GM19455 (cell line): ENCODE measurements at regions not wholly inside any gene's neighbourhood (a gene's known extent, or its start where the extent isn't known, plus 50 kb on each side); places are given as distances from the start of the nearest gene placed in this dataset.

Experiments
- ATAC-seq: cut with Tn5 transposase; IDR thresholded peaks from one replicate; pipeline ENCODE4 v1.9.1; 2021; ENCODE audit not compliant: unreplicated experiment

DNA sequence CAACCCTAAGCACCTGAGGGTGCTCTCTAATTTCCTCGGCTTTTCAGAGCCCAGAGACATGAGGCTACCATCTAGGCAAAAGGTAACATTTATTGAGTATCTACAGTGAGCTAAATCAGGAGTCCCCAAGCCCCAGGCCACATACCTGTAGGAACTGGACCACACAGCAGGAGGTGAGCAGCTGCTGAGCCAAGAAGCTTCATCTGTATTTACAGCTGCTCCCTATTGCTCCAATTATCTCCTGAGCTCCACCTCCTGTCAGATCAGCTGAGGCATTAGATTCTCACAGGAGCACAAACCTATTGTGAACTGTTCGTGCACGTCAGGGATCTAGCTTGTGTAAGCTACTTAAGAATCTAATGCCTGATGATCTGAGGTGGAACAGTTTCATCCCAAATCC is 70.2 kb downstream of the RND3 start:
- no peak for ATAC-seq

DNA sequence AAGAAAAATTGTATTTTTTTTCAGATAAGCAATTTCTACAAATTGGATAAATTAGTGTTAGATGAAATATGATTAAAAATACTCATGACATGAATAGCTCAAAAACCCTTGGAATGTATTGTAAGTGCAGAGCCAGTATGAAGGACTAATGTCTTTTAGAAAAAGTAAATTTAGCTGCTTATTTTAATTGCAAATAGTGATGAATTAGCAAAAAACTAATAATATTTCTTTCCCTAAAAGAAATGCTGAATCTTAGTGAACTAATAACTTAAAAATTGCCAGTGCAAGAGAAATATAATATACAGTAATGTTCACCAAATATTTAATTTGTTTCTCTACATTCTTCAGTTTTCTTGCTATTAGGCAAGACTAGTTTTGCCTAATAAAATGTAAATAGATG is 72.4 kb downstream of the RND3 start:
- ATAC-seq, result no peak

DNA sequence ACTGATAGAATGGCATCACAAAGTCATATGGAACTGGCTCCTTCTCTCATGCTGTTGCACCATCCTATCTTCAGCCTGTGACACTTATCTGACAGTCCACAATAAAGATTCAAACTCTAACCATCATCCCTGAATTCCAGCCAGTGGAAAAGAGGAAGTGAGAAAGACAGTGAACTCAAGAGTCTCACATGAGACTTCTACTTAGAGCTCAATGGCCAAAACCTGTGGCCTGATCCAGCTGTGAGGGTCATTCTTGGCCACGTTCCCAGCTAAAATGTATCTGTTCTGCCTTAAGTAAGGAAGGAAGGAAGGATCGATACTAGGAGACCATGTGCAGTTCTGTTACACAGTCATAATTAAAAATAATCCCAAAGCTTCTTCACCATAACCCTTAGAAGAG is 73.6 kb downstream of the RND3 start:
- ATAC-seq, result no peak

DNA sequence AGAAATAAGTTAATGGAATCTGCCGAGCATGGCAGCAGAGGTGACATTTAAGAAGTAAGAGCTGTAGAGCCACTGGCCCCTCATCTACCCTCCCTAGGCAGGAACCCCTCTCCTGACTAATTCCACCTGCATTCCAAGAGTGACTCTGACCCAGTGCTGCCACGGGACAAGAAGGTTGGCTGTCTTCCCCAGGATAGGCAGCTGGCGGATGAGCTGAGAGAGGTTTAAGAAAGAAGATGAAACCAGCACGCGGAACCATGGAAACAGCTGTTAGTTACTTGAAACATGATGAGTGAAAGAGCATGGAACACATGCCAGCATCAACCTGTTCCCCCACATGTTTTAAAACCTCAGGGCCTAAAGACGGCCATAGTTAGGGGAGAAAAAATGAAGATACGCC is 74.1 kb downstream of the RND3 start:
- ATAC-seq, result no peak

DNA sequence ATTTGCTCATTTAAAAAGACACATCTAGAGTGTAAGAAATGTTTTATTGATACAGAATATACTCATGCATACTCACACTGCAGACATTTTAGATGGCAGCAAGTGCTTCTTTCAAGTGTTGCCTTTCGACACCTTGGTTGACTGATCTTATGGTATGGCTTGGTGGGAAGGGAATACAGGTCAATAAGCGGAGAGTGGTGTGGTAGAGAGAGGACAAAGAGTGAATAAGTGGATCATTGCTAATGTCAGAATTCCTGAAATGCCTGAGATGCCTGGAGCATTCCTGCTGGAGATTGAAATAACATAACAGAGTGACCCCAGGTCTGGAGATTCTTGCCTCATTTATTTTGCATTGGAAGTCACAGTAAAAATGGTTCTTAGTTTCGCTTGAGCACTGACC is 76.7 kb downstream of the RND3 start:
- no peak for ATAC-seq

DNA sequence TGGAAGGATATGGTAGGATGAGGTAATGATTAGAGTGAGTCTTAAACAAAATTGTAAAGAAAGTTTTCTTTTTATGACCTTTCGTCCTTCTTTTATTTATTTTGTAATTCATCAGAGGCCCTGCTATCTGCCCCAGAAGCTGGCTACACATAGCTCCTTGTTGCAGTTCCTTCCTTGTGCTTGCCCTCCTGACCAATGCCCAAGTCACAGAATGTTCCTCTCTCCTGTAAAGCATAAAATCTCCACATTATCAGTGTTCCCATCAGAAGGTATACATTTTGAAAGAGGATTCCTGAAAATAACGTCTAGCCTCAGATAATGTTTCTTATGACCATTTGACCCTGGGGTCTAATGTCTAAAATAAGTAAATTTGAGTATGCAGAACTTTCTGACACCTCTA is 78.3 kb downstream of the RND3 start:
- no peak for ATAC-seq

DNA sequence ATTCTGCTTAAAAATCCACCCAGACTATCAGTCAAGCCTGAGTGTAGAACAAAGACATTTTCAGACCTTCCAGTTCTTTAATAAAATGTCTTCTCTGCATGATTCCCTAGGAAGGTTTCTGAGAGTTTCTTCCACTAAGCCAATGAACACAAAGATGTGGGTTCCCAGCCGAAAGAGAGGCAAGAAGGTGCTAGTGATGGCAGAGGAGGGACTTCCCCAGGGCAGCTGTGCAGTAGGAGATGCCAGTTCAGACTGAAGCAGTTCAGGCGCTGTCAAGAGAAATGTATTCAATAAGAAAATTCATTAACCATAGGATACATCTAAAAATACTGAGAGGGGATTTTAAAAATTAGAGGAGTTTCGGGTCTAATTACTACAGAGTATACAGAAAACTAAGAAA is 83.3 kb downstream of the RND3 start:
- no peak for ATAC-seq

DNA sequence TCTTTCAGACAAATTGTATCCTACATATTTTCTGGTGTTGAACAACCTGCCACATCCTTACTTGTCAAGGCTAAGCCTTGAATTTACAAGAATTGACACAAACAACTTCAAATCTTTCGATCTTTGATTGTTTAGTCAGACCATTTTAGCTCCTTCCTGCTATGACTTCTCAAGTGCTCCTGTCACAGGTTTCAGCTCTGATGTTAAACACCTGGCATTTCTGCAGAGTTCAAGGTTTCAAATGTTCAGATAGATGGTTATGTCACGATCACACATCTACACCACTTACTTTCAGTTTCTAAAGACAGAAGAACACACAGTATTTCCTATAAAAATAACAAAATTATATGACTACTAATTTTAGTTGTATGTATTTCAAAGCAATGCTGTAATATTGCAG is 84.0 kb downstream of the RND3 start:
- ATAC-seq, result peak; percentile 87

DNA sequence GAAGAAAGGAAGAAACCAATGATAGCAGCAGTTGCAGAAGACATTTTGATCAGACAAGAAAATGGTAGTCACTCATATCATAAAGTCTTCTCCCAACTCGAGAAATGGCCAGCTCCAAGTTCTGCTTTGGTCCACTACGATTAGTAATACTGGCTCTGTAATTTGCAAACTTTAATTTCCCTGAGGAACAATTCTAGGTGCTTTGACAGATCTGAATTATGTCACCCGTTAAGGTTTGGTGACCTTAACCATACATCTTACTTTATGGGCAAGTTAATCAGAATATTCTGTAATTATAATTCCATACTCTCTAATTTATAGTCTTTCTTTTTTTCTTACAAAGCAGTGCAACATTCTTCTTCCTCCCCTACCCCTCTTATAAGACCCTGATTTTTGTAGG is 84.5 kb downstream of the RND3 start:
- ATAC-seq, result no peak

DNA sequence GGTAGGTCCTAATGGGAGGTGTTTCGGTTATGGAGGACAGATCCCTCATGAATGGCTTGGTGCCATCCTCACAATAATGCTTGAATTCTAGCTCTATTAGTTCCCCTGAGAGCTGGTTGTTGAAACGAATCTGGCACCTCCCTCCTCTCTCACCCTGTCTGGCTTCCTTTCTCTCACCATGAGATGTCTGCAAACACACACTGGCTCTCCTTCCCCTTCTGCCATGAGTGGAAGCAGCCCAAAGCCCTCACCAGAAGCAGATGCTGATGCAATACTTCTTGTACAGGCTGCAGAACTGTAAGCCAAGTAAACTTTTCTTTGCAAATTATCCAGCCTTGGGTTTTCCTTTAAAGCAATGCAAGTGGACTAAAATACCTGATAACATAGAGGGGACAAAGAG is 86.6 kb downstream of the RND3 start:
- no peak for ATAC-seq

DNA sequence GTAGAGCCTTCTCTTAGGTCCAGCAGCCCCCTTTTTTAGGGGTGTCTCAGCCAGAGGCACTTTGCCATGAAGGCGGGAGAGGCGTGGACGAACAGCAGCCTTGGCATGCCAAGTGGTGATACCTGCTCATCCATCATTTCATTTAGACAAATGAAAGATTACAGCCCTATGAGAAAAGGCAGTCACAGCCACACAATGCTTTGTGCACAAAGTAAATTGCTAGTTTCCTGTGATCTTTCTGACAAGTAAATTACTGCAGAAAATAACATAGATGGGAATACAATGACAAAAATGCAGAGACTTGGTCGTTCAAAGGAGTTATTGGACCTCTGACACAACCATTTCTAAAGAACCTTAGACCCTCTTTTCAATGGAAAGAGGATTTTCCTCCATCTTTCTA is 94.9 kb downstream of the RND3 start:
- ATAC-seq, result no peak

DNA sequence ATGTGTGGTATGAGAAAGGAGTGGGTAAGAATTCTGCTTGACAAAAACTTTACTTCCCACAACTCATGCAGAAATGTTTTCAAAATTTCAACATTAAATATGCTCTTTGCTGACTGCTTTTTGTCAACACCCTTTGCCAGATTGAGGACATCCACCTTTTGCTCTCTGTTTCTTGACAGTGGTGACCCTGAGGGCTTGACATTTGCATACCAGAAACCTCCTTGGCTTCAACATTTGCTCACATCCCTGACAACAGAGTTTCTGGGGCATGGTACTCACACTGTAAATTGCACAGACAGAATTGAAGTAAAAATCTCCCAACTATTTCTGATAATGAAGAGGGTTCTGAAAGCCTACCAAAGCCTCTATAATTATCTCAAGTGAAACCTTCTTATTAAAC is 95.7 kb downstream of the RND3 start:
- no peak for ATAC-seq

DNA sequence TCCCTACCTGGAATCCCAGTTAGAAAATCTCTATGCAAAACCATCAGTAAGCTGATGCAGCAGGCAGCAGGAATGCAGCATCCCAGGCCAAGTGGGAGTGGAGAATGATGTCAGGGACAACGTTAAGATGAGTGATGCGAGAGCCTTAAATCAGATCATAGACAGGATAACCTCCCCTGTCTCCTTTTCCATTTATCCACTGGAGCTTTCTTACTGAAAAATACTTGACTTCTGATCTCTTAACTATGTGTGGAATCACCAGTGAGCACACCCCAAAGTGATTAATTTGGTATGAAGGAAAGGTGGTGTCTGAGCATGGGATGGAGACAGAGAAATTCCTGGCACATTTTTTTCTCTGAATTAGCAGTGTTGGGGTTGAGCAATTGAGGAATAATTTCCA is 98.0 kb downstream of the RND3 start:
- no peak for ATAC-seq

DNA sequence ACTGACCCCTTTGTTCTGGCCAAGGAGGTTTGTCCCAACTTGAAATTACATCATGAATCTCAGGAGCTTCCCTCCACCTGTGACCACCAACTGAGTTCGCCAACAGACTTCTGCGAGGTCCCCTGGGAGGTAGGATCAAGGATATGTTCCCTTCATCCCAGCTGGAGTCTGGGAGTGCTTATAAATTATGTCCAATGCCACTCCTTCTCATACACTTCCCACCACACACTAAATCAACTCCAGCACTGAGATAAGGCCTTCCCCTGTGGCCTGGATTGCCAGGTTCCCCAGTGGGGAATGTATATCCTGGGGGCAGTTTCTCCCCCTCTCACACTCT is 99.2 kb downstream of the RND3 start:
- ATAC-seq, result no peak

DNA sequence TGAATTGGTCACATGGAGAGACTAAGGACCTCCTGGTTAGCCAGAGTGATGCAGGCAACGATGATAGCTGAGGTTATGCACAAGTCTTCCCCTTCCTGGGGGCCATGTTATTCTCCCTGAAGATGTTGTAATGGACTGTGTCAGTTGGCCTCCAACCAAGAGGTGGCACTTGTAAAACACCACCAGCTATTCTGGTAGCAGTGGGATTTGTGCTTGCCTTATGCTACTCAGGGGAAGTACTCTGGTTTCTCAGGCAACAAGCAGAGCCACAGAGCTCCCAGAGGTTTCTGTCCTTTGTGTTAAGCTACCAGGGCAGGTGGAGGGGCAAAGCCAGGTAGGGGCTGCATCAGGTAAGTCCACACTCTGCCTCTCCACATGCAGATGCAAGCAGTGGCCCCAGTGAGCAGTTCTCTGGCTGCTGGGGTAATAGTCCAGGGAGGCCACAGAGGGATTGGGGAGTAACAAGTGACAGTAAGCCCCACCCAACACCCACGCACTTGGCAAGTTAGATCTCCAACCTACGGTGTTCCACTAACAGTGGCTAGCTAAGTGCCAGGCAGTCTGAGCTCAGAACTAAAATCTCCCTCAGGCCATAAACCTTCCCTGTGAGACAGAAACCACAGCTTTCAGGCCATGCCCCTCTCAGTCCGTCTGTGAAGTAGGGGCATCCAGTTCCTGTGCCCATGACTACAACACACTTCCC is 99.7 kb downstream of the RND3 start:
- ATAC-seq, result no peak

DNA sequence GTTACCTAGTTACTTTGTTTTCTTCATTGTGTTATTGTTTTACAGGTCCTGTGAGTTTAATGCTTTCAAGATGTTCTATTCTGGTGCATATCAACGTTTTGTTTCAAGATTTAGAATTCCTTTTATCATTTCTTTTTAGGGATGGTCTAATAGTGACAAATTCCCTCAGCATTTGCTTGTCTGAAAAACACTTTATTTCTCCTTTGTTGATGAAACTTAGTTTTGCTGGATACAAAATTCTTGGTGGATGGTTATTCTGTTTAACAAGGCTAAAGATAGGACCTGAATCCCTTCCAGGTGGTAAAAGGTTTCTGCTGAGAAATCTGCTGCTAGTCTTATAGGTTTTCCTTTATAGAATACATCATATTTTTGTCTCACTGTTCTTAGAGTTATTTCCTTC is 102.3 kb downstream of the RND3 start:
- no peak for ATAC-seq

DNA sequence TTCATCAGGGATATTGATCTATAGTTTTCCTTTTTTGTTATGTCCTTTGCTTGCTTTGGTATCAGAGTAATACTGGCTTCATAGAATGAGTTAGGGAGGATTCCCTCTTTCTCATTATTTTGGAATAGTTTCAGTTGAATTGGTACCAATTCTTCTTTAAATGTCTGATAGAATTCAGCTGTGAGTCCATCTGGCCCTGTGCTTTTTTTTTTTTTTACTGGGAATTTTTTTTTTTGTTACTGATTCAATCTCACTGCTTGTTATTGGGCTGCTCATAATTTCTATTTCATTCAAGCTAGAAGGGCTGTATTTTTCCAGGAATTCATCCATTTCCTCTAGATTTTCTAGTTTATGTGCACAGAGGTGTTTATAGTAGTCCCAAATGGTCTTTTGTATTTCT is 103.9 kb downstream of the RND3 start:
- no peak for ATAC-seq

DNA sequence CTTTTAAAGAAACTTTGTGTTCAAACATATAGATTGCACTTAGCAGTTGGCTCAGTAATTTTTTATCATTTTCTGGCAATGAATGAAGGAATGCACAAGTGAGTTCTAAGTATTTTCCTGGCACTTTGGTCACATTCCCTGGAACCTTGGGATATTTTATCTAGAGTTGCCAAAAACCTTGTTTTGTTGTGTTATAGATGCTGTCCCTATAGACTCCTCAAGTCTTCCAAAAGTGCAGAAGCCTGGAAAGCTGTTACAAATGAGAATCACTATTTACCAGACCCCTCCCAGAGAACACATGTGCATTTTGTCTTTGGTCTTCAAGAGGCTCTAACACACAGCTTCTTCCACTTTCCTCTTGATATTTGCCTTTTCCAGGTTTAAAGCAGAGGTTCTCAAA is 108.3 kb downstream of the RND3 start:
- ATAC-seq, result no peak

DNA sequence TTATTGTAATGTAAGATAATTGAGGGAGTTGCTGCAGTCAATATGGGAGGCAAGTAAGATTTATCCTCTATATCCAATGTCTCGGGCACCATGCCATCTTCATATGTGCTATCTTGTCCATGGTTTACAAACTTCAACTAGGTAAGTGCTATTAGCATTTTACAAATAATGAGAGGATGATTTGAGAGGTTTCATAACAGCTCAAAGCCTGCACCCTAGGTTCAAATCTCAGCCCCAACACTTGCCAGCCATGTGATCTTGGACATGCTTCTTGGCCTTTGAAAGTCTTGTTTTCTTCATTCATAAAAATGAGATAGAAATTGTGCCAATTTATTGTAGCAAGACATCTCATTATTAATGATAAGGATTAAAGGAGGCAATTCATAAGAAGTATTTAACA is 108.8 kb downstream of the RND3 start:
- ATAC-seq, result no peak

DNA sequence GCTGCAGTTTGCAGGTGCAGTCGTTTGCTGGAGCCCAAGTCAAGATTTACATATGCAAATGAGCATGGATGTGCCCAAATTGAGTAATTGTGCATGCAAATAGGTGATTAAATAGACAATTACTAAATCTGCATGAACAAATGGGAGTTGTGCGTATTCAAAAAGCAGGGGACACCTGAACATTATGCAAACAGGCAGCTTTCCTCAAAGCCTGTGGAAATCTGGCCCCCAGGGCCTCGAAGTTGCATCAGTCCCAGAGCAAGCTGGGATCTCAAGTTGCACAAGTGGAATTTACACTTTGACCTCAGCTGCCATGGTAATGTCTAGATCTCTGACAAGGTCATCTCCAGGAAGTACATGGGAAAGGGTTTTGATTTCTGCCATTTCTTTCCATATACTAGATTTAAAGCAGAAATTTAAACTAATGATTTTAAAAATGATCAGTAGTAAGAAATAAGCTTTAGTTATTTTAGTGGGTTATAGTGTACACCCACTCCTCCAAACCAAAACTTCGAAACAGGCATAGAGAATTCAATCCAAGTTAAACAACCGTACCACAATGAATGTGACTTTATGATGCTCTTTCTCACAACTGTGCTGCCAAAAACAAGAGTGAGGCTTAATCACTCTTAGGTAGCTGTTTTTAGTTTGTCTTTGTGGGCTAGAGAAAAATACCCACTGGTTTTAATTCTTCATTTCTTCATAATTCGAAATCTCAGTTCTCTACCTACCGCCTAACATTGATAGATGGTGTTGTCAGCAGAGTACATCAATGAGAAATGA is 110.7 kb downstream of the RND3 start:
- ATAC-seq, result no peak

DNA sequence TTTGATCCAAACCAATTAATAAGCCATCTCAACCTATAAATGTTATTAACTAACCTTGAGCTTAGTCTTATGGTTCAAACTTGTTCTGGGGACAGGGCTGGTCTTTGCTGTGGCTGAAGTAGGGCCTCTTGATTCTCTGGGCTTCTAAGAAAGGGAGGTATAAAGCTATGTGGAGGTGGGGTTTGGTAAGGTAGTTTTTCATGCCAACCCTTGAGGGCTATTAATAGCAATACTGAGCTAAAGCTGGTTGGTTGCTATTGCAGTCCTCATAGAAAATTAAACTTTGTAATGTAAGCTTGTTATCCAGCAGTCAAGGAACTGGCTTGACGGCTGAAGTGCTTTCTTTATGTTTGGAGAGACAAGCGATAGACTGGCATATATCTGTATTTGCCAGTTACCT is 112.1 kb downstream of the RND3 start:
- ATAC-seq, result no peak

DNA sequence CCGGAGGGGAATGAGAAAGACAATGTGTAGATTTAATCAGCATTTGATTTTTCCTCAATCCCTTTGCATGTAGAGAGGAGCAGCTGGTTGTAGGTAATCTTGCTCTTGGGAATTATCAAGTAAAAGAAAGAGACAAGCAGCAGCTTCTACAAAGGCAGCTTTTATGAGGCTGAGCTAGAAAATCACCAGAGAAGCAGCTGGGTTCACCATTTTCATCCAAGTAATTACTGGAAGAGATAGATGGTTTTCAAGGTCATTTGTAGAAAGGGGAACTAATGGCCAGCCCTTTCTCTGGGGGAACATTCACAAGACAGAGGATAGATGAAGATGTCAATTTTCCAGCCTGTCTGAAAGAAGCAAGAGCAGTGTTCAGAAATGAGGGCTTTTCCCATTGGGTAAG is 113.0 kb downstream of the RND3 start:
- no peak for ATAC-seq

DNA sequence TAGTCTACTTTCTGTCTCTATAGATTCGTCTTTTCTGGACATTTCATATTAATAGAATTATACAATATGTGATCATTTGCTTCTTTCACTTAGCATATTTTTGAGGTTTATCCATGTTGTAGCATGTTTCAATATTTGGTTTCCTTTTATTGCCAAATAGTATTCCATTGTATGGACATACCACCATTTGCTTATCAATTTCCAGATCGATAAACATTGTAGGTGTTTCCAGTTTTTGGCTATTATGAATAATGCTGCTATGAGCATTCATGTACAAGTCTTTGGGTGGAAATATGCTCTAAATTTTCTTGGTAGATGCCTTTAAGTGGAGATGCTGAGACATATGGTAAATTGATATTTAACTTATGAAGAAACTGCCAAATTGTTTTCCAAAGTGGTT is 114.1 kb downstream of the RND3 start:
- no peak for ATAC-seq
